Tibial artery (tissue), 4 donors: ENCODE measurements at regions not wholly inside any gene's neighbourhood (a gene's known extent, or its start where the extent isn't known, plus 50 kb on each side); places are given as distances from the start of the nearest gene placed in this dataset.
"Not testable (repeated sequence)": the region's sequence is repeated elsewhere in the genome, so short reads cannot be mapped to it uniquely, and the experiment has no call there.

Experiments used
- DNase-seq, 2 donors: peaks; one replicate each; pipeline ENCODE4 v3.0.0-alpha.2; 2019
- H3K27ac ChIP-seq, 2 donors: fragments of 200-600 bp; sonication (generic) in 1 of 2; 1 replicate in 1 of 2; 2 replicates in 1 of 2; pipeline ENCODE4 v1.5.1; 2018 to 2019; ENCODE audit warnings: mild to moderate bottlenecking in 1 of 2
- H3K27me3 ChIP-seq, 2 donors: fragments of 200-600 bp; sonication (generic) in 1 of 2; one replicate each; pipeline versions ENCODE4 v1.5.1 to v1.6.0; 2016 to 2019
- H3K36me3 ChIP-seq, 3 donors: fragments of 200-600 bp; sonication (generic) in 2 of 3; one replicate each; pipeline ENCODE4 v1.5.1; 2016 to 2019; ENCODE audit warnings: mild to moderate bottlenecking in 2 of 3
- H3K4me1 ChIP-seq, 4 donors: fragments of 200-600 bp; sonication (generic) in 2 of 4; 1 replicate in 3 of 4; 2 replicates in 1 of 4; pipeline ENCODE4 v1.5.1; 2016 to 2019
- H3K4me3 ChIP-seq, 2 donors: fragments of 200-600 bp; sonication (generic) in 1 of 2; 1 replicate in 1 of 2; 2 replicates in 1 of 2; pipeline ENCODE4 v1.5.1; 2018 to 2019; ENCODE audit warnings: mild to moderate bottlenecking in 2 of 2
- H3K9me3 ChIP-seq, 3 donors: fragments of 200-600 bp; sonication (generic) in 1 of 3; one replicate each; pipeline ENCODE4 v1.5.1; 2016 to 2019
- intact Hi-C: fragments of 100-400 bp; cut with DNase I; formaldehyde crosslinking; loops from one replicate; pipeline ENCODE4 v1.15.0; 2023; ENCODE audit warnings: low total_unique reads
- TF ChIP-seq, protein P1 (sequence below), 2 experiments: fragments of 200-600 bp in 1 of 2; fragments of 450-650 bp in 1 of 2; IDR thresholded peaks; one replicate each; pipeline ENCODE4 v1.5.1; 2017 to 2019; ENCODE audit warnings: antibody characterized with exemption in 2 of 2, mild to moderate bottlenecking in 1 of 2, moderate library complexity in 1 of 2

DNA sequence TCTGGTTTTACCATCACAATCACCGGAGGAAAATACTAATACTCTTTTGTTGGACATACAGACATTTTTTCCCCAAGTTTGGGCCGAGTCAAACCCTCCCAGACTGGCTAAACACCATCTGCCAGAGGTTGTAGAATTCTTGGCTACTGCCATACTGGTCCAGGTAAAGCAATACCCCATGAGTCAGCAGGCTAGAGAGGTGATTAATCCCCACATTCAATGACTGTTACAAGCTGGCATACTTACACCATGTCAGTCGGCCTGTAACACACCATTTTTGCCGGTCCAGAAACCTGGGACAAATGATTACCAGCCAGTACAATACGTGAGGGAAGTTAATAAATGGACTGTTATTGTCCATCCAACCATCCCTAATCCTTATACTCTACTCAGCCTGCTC, 923.9 kb upstream of the AMELY start:
- H3K4me1 ChIP-seq: no peaks in the 10 kb centered on the region
- no peak for DNase-seq
- no peaks in the 10 kb centered on the region for H3K27me3 ChIP-seq
- no peaks in the 10 kb centered on the region for H3K9me3 ChIP-seq
- H3K4me3 ChIP-seq: no peak overlapping the region
- intact Hi-C loops: no loop called here
- no peaks in the 10 kb centered on the region for H3K36me3 ChIP-seq
- TF ChIP-seq, protein P1, sequence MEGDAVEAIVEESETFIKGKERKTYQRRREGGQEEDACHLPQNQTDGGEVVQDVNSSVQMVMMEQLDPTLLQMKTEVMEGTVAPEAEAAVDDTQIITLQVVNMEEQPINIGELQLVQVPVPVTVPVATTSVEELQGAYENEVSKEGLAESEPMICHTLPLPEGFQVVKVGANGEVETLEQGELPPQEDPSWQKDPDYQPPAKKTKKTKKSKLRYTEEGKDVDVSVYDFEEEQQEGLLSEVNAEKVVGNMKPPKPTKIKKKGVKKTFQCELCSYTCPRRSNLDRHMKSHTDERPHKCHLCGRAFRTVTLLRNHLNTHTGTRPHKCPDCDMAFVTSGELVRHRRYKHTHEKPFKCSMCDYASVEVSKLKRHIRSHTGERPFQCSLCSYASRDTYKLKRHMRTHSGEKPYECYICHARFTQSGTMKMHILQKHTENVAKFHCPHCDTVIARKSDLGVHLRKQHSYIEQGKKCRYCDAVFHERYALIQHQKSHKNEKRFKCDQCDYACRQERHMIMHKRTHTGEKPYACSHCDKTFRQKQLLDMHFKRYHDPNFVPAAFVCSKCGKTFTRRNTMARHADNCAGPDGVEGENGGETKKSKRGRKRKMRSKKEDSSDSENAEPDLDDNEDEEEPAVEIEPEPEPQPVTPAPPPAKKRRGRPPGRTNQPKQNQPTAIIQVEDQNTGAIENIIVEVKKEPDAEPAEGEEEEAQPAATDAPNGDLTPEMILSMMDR (IDR thresholded peaks at IDR 0.05): no peak
- H3K27ac ChIP-seq: no peak overlapping the region

DNA sequence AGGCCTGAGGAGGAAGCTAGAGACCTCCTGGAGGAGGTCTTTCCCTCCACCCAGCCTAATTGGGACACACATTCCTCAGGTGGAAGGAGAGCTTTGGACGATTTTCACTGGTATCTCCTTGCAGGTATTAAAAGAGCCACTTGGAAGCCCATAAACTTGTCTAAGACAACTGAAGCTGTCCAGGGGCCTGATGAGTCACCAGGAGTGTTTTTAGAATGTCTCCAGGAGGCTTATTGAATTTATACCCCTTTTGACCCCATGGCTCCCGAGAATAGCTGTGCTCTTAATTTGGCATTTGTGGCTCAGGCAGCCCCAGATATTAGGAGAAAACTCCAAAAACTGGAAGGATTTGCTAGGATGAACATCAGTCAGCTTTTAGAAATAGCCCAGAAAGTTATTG, 922.7 kb upstream of the AMELY start:
- Histone ChIP-seq H3K4me3 (no peak overlapping the region), H3K9me3 (no peaks in the 10 kb centered on the region), H3K27ac (no peak overlapping the region), H3K27me3 (no peaks in the 10 kb centered on the region), H3K36me3 (no peaks in the 10 kb centered on the region), H3K4me1 (no peaks in the 10 kb centered on the region)
- DNase-seq: no peak
- intact Hi-C loops: no loop called here
- TF ChIP-seq, protein P1 (IDR thresholded peaks at IDR 0.05): no peak

DNA sequence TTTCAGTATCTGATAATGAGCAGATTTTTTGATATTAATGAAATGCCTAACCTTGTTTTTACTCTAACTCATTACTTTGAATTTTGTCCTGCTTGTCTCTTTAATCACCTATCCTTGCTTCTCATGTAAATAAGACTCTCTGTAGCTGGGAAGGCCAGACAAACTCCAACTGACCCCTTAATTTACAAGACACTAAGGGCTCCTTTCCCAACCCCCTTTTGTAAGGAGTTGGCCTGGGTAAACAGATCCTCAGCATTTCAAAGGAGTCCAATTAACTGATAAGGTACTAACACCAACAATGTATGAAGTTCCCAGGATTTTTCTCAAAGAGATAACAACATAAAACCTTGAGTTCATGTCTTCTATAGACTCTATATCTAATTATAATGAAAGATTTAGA, 919.3 kb upstream of the AMELY start:
- DNase-seq, H3K27me3 ChIP-seq, intact Hi-C loops, H3K27ac ChIP-seq, H3K4me1 ChIP-seq, H3K9me3 ChIP-seq, H3K36me3 ChIP-seq, H3K4me3 ChIP-seq: not testable (repeated sequence)

DNA sequence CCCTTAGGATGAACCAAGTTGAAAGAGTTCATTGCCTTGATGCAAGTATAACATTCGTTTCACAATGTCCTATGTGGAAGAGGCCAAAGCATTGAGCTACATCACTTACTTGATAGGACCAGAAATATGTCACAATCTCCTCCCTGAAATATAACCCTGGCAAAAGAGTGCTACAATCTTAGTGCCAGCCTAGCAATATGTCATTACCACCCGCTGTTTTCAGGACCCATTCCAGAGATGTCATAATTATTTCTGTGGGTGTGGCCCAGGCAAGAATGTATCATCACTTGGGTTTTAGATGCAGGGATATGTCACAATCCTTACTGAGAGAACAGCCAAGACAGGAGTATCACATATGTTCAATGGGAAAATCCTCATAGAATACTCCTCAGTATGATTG, 915.0 kb upstream of the AMELY start:
- H3K27ac ChIP-seq: no peak overlapping the region
- DNase-seq: no peak
- TF ChIP-seq, protein P1 (IDR thresholded peaks at IDR 0.05): no peak
- intact Hi-C loops: no loop called here
- no peaks in the 10 kb centered on the region for H3K4me1 ChIP-seq
- no peak overlapping the region for H3K4me3 ChIP-seq
- no peaks in the 10 kb centered on the region for H3K36me3 ChIP-seq
- H3K27me3 ChIP-seq: no peaks in the 10 kb centered on the region
- H3K9me3 ChIP-seq: no peaks in the 10 kb centered on the region

DNA sequence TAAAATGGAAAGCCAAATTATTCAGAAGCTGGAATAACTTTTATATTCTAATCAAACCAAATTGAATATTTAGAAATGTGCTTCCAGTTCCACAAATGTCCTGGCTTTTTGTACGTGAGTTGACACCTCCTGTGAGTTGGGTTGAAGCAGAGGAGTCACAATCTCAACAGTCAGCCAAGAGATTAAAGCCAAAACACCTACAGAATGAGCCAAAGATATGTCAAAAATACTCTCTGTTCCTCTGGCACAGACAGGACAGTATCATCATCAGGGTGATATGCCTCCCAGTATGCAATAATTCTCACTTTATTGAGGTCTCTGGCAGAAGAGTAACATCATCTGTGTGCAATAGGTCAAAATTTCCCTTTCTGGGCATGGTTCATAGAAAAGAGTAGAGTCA, 914.3 kb upstream of the AMELY start:
- Histone ChIP-seq H3K36me3 (no peaks in the 10 kb centered on the region), H3K4me1 (no peaks in the 10 kb centered on the region), H3K27me3 (no peaks in the 10 kb centered on the region), H3K4me3 (no peak overlapping the region), H3K9me3 (no peaks in the 10 kb centered on the region), H3K27ac (no peak overlapping the region)
- TF ChIP-seq, protein P1 (IDR thresholded peaks at IDR 0.05): no peak
- intact Hi-C loops: no loop called here
- no peak for DNase-seq

DNA sequence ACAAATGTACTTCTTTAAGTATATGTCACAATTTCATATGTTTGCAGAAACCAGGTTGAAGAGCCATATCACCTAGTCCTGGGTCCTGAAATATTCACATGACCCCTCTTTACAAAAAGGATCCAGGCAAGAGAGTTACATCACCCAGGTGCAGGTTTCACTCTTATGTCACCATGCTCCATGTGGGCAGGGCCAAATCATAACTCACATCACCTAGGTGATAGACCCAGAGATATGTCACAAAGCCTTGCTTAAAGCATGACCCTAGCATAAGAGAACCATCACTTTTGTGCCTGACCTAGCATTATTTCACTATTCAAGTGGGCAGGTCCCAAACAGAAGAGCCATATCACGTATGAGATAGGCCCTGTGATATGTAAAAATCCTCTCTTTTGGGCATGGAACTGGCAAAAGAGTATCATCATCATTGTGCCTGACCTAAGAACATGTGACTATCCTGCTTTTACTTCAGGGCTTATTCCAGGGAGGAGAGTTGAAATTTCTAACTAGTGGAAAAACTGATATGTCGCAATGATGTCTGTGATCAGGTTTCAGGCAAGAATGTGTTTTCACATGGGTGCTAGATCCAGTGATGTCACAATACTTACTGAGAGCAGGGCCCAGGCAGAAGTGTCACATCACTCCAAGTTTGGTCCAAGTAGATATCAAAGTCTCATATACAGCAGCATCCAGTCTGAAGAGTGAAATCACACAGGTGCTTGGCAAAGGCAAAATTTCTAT, 909.9 kb upstream of the AMELY start:
- intact Hi-C loops: no loop called here
- Histone ChIP-seq H3K4me3 (no peak overlapping the region), H3K4me1 (no peaks in the 10 kb centered on the region), H3K9me3 (no peaks in the 10 kb centered on the region), H3K36me3 (no peaks in the 10 kb centered on the region), H3K27ac (no peak overlapping the region), H3K27me3 (no peaks in the 10 kb centered on the region)
- DNase-seq: no peak
- TF ChIP-seq, protein P1 (IDR thresholded peaks at IDR 0.05): no peak
